Muscle layer of duodenum (tissue), 2 donors: ENCODE measurements at regions not wholly inside any gene's neighbourhood (a gene's known extent, or its start where the extent isn't known, plus 50 kb on each side); places are given as distances from the start of the nearest gene placed in this dataset.

Experiments
- H3K27ac ChIP-seq: one replicate; pipeline ENCODE4 v1.7.0; 2013; ENCODE audit warnings: mild to moderate bottlenecking, low read length
- H3K27me3 ChIP-seq: one replicate; pipeline ENCODE4 v1.7.0; 2013; ENCODE audit warnings: low read depth, mild to moderate bottlenecking, control low read depth, low read length
- H3K36me3 ChIP-seq, 2 donors: one replicate each; pipeline ENCODE4 v1.7.0; 2013; ENCODE audit warnings: low read length in 2 of 2, control low read depth in 1 of 2, mild to moderate bottlenecking in 1 of 2; ENCODE audit not compliant: insufficient read depth in 2 of 2, control insufficient read depth in 1 of 2
- H3K4me1 ChIP-seq, 2 donors: one replicate each; pipeline ENCODE4 v1.7.0; 2013; ENCODE audit warnings: low read length in 2 of 2, mild to moderate bottlenecking in 2 of 2, control low read depth in 1 of 2, moderate library complexity in 1 of 2; ENCODE audit not compliant: insufficient read depth in 2 of 2, control insufficient read depth in 1 of 2
- H3K4me3 ChIP-seq, 2 donors: one replicate each; pipeline ENCODE4 v1.7.0; 2013; ENCODE audit warnings: low read length in 2 of 2, low read depth in 1 of 2, mild to moderate bottlenecking in 1 of 2
- H3K9me3 ChIP-seq, 2 donors: one replicate each; pipeline ENCODE4 v1.7.0; 2013; ENCODE audit warnings: low read length in 2 of 2, control low read depth in 1 of 2, mild to moderate bottlenecking in 1 of 2; ENCODE audit not compliant: control insufficient read depth in 1 of 2
- donor health status: healthy.

DNA sequence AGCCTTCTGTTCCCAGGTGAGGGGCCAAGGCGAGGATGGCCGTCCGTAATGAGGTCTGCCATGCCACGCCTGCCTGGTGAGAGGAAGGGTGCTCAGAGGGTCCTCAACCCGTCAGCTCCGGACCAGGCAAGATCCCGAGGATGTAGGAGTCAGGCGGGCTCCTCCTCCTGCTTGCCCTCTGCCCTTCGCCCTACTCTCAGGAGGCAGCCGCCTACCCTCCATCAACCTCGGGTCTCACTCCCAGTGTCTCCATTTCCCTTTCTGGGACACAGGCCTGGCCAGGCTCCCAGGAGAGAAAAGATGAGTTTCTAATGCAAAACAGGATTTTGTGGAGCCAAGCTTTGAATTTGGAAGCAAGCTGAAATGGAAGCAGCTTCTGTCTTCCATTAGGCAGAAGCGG, 184.0 kb downstream of the PTPN20 start:
- H3K4me1 ChIP-seq, result no peaks in the 10 kb centered on the region
- H3K27me3 ChIP-seq, result no peaks in the 10 kb centered on the region
- no peaks in the 10 kb centered on the region for H3K36me3 ChIP-seq
- H3K4me3 ChIP-seq, result no peak overlapping the region
- H3K9me3 ChIP-seq, result no peaks in the 10 kb centered on the region
- no peak overlapping the region for H3K27ac ChIP-seq

DNA sequence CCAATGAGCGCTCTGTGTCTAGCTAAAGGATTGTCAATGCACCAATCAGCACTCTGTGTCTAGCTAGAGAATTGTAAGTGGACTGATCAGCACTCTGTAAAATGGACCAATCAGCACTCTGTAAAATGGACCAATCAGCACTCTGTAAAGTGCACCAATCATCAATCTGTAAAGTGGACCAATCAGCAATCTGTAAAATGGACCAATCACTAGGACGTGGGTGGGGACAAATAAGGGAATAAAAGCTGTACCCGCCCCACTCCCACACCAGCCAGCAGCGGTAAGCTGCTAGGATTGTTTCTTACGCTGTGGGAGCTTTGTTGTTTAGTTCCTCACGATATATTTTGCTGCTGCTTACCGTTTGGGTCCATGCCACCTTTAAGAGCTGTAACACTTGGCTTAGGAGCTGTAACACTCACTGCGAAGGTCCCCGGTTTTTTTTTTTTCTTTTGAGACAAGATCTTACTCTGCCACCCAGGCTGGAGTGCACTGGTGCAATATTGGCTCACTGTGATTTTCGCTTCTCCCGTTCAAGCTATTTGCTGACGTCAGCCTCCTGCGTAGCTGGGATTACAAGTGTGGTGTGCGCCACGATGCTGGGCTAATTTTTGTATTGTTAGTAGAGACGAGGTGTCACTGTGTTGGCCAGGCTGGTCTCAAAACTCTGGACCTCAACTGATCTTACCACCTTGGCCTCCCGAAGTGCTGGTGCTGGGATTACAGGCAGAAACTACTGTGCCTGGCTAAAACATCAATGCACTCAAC, 184.8 kb downstream of the PTPN20 start:
- no peaks in the 10 kb centered on the region for H3K4me1 ChIP-seq

DNA sequence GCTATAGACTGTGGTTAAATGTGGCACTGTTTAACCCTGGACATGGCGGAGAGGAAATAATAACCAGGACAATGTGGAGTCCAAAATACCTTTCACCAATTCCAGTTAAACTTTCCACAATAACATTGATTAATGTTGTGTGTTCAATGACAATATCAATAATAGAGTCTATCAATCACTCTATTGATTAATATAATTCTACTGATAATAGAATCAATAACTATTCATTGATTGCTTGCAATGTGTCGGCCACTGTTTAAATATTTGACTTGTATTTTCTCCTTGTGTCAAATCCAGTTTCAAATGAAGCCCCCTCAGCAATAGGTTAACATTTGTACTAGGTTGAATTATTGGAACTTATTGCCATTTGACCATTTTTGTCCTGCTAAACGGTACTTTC, 187.0 kb downstream of the PTPN20 start:
- no peaks in the 10 kb centered on the region for H3K27me3 ChIP-seq
- H3K4me3 ChIP-seq, result no peak overlapping the region
- H3K4me1 ChIP-seq, result no peaks in the 10 kb centered on the region
- no peaks in the 10 kb centered on the region for H3K36me3 ChIP-seq
- H3K9me3 ChIP-seq, result peaks cover 0 to 5% of the 10 kb centered on the region in 2 donors
- H3K27ac ChIP-seq, result no peak overlapping the region

More for the DNA sequence above, 184.8 kb downstream of the PTPN20 start:
- Histone ChIP-seq H3K27ac (no peak overlapping the region), H3K27me3 (no peaks in the 10 kb centered on the region), H3K4me3 (no peak overlapping the region), H3K36me3 (no peaks in the 10 kb centered on the region), H3K9me3 (no peaks in the 10 kb centered on the region)

DNA sequence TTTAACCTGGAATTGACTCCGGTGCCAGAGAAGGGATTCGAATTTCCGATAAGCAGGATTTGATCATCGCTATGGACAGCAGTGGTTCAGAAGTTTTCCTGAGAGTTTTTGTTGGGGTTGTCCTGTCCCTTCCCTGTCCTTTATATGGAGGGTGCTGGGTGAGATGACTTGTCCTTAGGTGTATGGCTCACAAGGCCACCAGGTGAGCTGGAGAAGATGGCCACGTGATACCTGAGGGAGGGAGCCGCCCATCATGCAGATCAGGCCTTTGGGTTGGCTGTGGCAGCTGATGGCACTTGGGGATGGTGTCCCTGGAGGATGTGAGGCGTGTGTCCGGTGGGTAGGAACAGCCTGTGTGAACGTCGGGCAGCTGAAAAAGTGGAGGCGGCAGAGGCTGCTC, 187.7 kb downstream of the PTPN20 start:
- H3K4me3 ChIP-seq, result no peak overlapping the region
- no peaks in the 10 kb centered on the region for H3K36me3 ChIP-seq
- no peaks in the 10 kb centered on the region for H3K27me3 ChIP-seq
- H3K9me3 ChIP-seq, result peaks cover 0 to 5% of the 10 kb centered on the region in 2 donors
- H3K4me1 ChIP-seq, result no peaks in the 10 kb centered on the region
- H3K27ac ChIP-seq, result no peak overlapping the region

DNA sequence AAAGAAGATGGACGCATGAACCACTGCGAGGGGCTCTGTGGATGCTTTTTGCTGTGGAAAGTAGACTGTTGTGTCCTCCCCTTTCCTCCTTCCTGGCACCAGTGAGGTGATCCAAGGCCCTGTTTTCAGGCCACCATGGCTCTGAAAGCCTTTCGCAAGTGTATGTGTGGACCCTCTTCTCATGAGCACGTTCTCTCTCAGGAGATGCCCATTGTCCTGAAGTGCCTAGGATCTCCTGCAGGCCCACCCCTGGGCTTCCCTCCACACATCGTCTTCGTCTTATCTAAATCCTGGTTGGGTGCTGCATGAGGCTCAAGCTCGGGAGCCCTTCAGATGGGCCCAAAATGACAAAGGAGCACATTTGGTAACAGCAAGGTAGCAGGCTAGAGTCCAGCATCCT, 188.2 kb downstream of the PTPN20 start:
- Histone ChIP-seq H3K4me1 (no peaks in the 10 kb centered on the region), H3K27ac (no peak overlapping the region), H3K4me3 (no peak overlapping the region), H3K9me3 (peaks cover 0 to 5% of the 10 kb centered on the region in 2 donors), H3K36me3 (no peaks in the 10 kb centered on the region), H3K27me3 (no peaks in the 10 kb centered on the region)

DNA sequence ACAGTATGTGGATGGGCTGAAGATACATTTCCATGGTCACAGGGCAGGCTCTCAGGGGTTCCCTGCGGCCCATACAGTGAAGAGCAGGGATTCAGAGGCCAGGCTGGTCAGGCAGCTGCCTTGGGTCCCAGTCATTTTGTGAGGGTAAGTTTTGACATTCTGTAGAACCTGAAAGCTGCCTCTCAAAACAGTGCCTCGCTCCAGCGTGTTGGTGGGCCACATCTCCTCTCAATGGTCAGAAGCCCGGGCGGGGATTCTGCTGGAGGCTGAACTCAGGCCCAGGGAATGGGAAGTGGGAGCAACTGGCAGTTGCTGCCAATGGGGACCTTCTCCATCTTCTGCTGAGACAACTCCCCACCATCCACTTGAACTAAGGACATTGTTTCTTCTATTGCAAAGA, 190.0 kb downstream of the PTPN20 start:
- no peak overlapping the region for H3K4me3 ChIP-seq
- no peak overlapping the region for H3K27ac ChIP-seq

DNA sequence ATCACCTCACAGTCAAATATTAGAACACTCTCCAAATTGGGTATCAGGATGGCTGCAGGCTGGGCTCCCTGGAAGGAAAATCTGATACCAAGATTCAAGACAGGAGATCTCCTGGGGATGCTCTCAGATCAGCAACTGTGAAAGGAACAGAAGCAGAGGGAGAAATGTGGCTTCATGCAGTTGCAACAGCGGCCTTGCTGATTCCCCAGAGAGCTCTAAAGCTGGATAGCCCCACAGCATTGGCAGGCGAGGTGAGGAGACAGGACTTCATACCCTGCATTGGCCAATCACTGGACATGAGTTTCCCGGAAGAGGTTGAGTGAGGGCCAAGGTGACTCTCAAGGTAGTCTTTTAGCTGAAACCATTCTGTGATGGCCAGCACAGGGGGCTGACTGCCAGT, 190.6 kb downstream of the PTPN20 start:
- Histone ChIP-seq H3K27ac (no peak overlapping the region), H3K36me3 (no peaks in the 10 kb centered on the region), H3K27me3 (no peaks in the 10 kb centered on the region), H3K9me3 (peaks cover 0 to 5% of the 10 kb centered on the region in 2 donors), H3K4me3 (no peak overlapping the region), H3K4me1 (no peaks in the 10 kb centered on the region)

More for the DNA sequence above, 190.0 kb downstream of the PTPN20 start:
- H3K4me1 ChIP-seq, result no peaks in the 10 kb centered on the region
- no peaks in the 10 kb centered on the region for H3K27me3 ChIP-seq
- H3K9me3 ChIP-seq, result peaks cover 0 to 5% of the 10 kb centered on the region in 2 donors
- H3K36me3 ChIP-seq, result no peaks in the 10 kb centered on the region

DNA sequence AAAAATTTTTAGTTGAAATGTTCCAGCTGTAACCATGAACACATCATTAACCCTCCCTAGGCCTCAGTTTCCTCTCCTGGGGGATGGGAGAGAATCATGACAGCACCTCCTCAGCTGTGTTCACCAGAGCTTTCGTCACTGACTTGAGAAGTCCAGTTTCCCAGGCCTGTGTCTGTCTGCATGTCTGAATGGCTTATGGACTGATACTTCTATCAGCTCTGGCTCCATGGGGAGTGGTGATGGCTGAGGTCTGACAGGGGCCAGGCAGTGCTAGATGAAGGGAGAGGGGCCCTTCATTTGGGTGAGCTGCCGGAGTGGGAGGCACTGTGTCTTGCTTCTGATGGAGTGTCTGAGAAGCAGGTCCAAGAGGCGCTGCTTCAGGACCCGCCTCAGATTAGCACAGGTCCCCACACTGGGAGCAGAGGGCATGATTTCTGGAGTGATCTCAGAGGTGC, 192.9 kb downstream of the PTPN20 start:
- Histone ChIP-seq H3K36me3 (no peaks in the 10 kb centered on the region), H3K9me3 (peaks cover 0 to 5% of the 10 kb centered on the region in 2 donors), H3K4me3 (no peak overlapping the region), H3K4me1 (no peaks in the 10 kb centered on the region), H3K27me3 (no peaks in the 10 kb centered on the region), H3K27ac (no peak overlapping the region)

DNA sequence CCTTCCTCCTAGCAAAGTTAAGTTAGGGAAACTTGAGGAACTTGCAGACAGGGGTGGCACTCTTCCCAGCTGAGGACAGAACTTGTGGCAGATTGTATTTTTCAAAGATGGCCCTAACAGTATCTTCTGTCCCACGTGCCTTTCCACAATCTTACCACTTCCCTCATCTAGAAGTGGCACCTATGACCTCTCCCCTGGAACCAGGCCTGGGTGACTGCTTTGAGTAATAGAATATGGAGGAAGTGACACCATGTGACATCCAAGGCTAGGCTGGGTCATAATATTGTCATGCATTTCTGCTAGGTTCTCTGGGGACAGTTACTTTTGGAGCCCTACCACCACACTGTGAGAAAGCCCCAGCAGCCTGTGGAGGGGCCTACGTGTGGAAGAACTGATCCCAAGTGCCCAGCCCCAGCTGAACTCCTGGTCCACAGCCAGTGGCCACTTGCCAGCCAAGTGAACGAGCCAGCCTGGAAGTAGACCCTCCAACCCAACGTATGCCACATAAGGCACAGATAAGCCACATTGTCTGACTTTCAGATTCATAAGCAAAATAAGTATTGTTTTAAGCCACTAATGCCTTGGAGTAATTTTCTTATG, 193.7 kb downstream of the PTPN20 start:
- peaks cover 0 to 5% of the 10 kb centered on the region in 2 donors for H3K9me3 ChIP-seq
- no peak overlapping the region for H3K27ac ChIP-seq
- H3K4me3 ChIP-seq, result no peak overlapping the region
- no peaks in the 10 kb centered on the region for H3K4me1 ChIP-seq
- no peaks in the 10 kb centered on the region for H3K27me3 ChIP-seq
- H3K36me3 ChIP-seq, result no peaks in the 10 kb centered on the region

DNA sequence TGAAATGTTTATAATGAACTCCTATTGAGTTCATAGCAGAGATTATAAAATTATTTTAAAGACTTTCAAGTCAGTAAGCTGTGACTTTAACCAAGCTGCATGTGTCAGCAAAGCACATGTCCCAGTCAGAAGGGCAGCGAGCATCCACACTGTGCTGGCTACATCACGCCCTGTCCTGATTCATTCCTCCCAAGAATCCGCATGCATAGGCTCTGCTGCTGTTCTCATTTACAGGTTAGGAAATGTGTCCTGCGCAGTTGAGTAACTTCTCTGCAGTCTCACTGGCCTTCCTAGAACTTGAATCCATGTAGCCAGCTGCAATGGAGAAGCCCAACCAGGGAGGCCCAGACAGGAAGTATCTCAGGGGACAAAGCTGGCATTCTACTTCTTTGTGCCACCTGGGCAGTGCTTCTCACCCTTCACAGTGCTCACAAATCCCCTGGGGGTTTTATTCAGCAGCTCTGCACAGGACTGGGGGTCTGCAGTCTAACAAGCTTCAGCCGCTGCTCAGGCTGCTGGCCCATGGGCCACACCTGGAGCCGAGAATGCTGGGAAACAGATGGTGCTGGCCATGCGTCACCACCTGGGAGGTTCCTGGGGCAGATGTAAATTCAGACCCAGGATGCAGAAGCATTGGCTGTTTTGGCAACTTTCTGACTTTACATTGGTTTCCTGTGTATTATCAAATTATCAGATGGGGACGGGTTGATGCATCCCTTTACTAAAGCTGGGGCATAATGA, 192.8 kb upstream of the GDF10 start:
- Histone ChIP-seq H3K9me3 (peaks cover 0 to 5% of the 10 kb centered on the region in 2 donors), H3K36me3 (no peaks in the 10 kb centered on the region), H3K4me3 (no peak overlapping the region), H3K27me3 (no peaks in the 10 kb centered on the region), H3K4me1 (no peaks in the 10 kb centered on the region), H3K27ac (no peak overlapping the region)

DNA sequence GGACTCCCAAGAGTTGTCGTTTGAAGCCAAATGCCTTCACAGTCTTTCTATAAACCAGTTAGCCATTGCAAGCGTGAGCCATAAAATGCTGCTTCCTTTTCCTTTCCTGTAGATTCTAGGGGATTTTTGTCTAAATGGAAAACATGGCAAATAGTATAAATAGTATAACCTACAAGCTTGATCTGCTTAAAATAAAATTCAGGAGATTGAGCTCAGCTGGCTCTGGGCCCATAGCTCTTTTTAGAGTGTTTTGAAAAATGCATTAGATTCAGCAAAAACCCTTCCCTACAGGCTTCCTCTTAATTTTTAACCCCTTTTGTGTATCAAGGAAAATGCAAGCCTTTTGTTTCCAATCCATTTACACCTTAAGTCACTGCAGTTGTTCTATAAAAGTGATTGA, 190.1 kb upstream of the GDF10 start:
- Histone ChIP-seq H3K27me3 (no peaks in the 10 kb centered on the region), H3K4me3 (no peak overlapping the region), H3K9me3 (no peaks in the 10 kb centered on the region), H3K36me3 (no peaks in the 10 kb centered on the region), H3K27ac (no peak overlapping the region), H3K4me1 (no peaks in the 10 kb centered on the region)
